A673 (cell line): ENCODE measurements at regions not wholly inside any gene's neighbourhood (a gene's known extent, or its start where the extent isn't known, plus 50 kb on each side); places are given as distances from the start of the nearest gene placed in this dataset.

Source experiments
- EZH2 ChIP-seq: fragments of 200-600 bp; sonication (generic); IDR thresholded peaks from 2 replicates; pipeline ENCODE4 v1.6.1; 2017; ENCODE audit warnings: borderline replicate concordance, low read depth, mild to moderate bottlenecking, mixed read lengths, antibody characterized with exemption, low read length; ENCODE audit not compliant: poor library complexity, severe bottlenecking
- TF ChIP-seq, protein P1 (sequence below): fragments of 300-800, 200-600 bp; sonication (generic); conservative IDR thresholded peaks from 2 replicates; pipeline ENCODE4 v1.5.1; 2017; ENCODE audit warnings: low read depth, mild to moderate bottlenecking, antibody characterized with exemption, low read length, moderate library complexity, mixed read lengths

GRCh38 chr12:19669793-19670192 is 230.5 kb downstream of the AEBP2 start:
- TF ChIP-seq, protein P1, sequence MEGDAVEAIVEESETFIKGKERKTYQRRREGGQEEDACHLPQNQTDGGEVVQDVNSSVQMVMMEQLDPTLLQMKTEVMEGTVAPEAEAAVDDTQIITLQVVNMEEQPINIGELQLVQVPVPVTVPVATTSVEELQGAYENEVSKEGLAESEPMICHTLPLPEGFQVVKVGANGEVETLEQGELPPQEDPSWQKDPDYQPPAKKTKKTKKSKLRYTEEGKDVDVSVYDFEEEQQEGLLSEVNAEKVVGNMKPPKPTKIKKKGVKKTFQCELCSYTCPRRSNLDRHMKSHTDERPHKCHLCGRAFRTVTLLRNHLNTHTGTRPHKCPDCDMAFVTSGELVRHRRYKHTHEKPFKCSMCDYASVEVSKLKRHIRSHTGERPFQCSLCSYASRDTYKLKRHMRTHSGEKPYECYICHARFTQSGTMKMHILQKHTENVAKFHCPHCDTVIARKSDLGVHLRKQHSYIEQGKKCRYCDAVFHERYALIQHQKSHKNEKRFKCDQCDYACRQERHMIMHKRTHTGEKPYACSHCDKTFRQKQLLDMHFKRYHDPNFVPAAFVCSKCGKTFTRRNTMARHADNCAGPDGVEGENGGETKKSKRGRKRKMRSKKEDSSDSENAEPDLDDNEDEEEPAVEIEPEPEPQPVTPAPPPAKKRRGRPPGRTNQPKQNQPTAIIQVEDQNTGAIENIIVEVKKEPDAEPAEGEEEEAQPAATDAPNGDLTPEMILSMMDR, result no peak
- no peak for TF ChIP-seq EZH2
